Effector CD8-positive, alpha-beta T cell (primary cell): ENCODE measurements at regions not wholly inside any gene's neighbourhood (a gene's known extent, or its start where the extent isn't known, plus 50 kb on each side); places are given as distances from the start of the nearest gene placed in this dataset.
"Not testable (repeated sequence)": the region's sequence is repeated elsewhere in the genome, so short reads cannot be mapped to it uniquely, and the experiment has no call there.

Experiments used
- DNase-seq: peaks from one replicate; lab custom pipeline; 2025; lab: John Stamatoyannopoulos, UW

GRCh38 chr9:28976684-28977083, 1403.4 kb upstream of the C9orf72 start:
- no peak for DNase-seq

- no peak for DNase-seq
Observed at GRCh38 chr9:28981129-28981528, 1407.8 kb upstream of the C9orf72 start.

GRCh38 chr9:28981711-28982110, 1408.4 kb upstream of the C9orf72 start:
- DNase-seq, result no peak

GRCh38 chr9:28984016-28984415, 1410.7 kb upstream of the C9orf72 start:
- no peak for DNase-seq

GRCh38 chr9:28990009-28990408, 1416.7 kb upstream of the C9orf72 start:
- not testable (repeated sequence) for DNase-seq

GRCh38 chr9:28999057-28999456, 1425.8 kb upstream of the C9orf72 start:
- no peak for DNase-seq

GRCh38 chr9:28999806-29000205, 1426.5 kb upstream of the C9orf72 start:
- no peak for DNase-seq

GRCh38 chr9:29001006-29001405, 1427.7 kb upstream of the C9orf72 start:
- no peak for DNase-seq

- DNase-seq, result no peak
Observed at GRCh38 chr9:29004988-29005387, 1431.7 kb upstream of the C9orf72 start.

- DNase-seq, result no peak
Observed at GRCh38 chr9:29006628-29007027, 1433.3 kb upstream of the C9orf72 start.

GRCh38 chr9:29012911-29013310, 1439.6 kb upstream of the C9orf72 start:
- DNase-seq, result no peak

GRCh38 chr9:29021632-29022031, 1448.4 kb upstream of the C9orf72 start:
- DNase-seq, result no peak

- no peak for DNase-seq
Observed at GRCh38 chr9:29038332-29038731, 1465.1 kb upstream of the C9orf72 start.

- no peak for DNase-seq
Observed at GRCh38 chr9:29039258-29039657, 1466.0 kb upstream of the C9orf72 start.

- no peak for DNase-seq
Observed at GRCh38 chr9:29043072-29043471, 1469.8 kb upstream of the C9orf72 start.

- no peak for DNase-seq
Observed at GRCh38 chr9:29044959-29045358, 1471.7 kb upstream of the C9orf72 start.

- no peak for DNase-seq
Observed at GRCh38 chr9:29060041-29060440, 1486.8 kb upstream of the C9orf72 start.

- no peak for DNase-seq
Observed at GRCh38 chr9:29062446-29062845, 1489.2 kb upstream of the C9orf72 start.

- no peak for DNase-seq
Observed at GRCh38 chr9:29063031-29063430, 1489.8 kb upstream of the C9orf72 start.

GRCh38 chr9:29066141-29066640, 1492.9 kb upstream of the C9orf72 start:
- no peak for DNase-seq

- no peak for DNase-seq
Observed at GRCh38 chr9:29068461-29068860, 1495.2 kb upstream of the C9orf72 start.

GRCh38 chr9:29069376-29069775, 1496.1 kb upstream of the C9orf72 start:
- DNase-seq, result no peak

- DNase-seq, result no peak
Observed at GRCh38 chr9:29078063-29078666, 1504.9 kb upstream of the C9orf72 start.

- DNase-seq, result no peak
Observed at GRCh38 chr9:29100762-29101161, 1527.5 kb upstream of the C9orf72 start.
